ENCODE measurements at regions not wholly inside any gene's neighbourhood (a gene's known extent, or its start where the extent isn't known, plus 50 kb on each side); places are given as distances from the start of the nearest gene placed in this dataset.

DNA sequence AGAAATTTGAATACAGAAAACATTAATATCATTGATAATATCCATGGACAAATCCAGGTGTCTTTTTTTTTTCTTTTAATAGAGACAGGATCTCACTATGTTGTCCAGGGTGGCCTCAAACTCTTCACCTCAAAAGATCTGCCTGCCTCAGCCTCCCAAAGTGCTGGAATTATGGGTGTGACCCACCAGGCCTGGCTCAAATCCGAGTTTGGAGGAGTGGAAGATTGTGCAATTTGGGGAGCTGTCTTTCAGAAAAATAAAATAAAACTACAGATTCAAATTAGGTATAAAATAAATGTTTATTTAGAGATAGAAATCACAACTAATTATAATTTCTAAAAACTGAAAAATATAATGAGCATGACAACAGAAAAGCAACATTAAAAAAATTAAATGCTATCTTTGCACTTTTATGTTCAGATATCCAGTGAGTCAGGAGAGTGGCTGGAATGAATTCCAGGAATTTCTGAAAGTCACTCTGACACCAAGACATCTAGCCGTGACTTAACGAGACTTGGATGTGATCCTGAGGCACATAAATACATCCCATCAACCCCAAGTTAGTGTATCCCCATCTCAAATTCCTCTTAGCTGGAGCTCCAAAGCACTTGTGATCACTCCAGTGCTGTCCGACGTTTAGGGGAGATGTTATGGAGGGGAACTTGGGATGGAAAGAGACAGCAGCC, 128.6 kb upstream of the THY1 start:
- DNase-seq, result no peak
- in situ Hi-C loops (cut with HindIII; ENCODE audit: low pct_ligation_motif_present, low pct_unique_long_range_greater_than_20kb, low sequenced_read_pairs), result no loop called here

DNA sequence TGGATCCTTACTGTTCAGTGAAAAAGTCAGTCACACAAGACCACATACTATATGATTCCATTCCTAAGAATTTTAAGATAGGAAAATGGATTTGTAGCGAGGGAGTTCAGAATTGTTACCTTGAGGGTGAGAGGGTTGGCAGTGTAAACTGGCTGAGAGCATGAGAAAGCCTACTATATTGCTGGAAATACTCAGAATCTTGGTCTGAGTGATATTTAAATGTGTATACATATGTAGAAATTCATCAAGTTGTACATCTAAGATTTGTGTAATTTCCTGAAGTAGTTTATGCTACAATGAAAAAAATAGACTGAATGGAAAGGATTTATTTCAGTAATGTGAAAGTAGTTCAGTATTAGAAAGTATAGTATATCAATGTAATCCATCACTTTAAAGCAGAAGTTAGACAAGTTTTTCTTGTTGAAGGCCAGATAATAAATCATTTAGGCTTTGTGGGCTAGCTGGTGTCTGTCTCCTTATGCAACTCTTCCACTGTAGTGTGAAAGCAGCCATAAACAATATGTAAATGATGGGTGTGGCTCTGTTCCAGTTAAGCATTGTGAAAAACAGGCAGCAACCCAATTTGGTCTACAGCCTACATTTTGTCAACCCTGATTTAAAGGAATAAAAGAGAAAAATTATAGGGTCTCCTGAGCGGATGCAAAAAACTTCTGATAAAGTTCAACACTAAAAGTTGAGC, 127.2 kb upstream of the THY1 start:
- in situ Hi-C loops (cut with HindIII; ENCODE audit: low pct_ligation_motif_present, low pct_unique_long_range_greater_than_20kb, low sequenced_read_pairs), result no loop called here
- no peak for DNase-seq

DNA sequence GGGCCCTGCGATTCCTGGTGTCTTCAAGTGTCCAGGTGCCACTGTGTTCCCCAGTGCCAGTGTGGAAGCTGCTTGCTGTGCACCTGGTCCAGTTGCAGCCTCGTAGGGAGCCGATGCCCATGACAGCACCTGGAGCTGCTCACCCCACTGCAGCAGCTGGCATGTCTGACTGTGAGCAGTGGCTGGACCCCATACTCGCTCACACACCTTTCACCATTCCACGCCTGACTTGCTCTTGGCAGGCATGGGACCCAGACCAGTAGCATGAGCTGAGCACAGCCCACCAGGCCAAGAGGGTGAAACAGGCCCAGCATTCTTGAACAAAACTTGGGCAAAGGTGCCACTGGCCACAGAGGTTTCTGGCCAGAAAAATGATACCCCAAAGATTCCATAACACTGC, 124.5 kb upstream of the THY1 start:
- in situ Hi-C loops (cut with HindIII; ENCODE audit: low pct_ligation_motif_present, low pct_unique_long_range_greater_than_20kb, low sequenced_read_pairs), result no loop called here
- DNase-seq, result no peak

DNA sequence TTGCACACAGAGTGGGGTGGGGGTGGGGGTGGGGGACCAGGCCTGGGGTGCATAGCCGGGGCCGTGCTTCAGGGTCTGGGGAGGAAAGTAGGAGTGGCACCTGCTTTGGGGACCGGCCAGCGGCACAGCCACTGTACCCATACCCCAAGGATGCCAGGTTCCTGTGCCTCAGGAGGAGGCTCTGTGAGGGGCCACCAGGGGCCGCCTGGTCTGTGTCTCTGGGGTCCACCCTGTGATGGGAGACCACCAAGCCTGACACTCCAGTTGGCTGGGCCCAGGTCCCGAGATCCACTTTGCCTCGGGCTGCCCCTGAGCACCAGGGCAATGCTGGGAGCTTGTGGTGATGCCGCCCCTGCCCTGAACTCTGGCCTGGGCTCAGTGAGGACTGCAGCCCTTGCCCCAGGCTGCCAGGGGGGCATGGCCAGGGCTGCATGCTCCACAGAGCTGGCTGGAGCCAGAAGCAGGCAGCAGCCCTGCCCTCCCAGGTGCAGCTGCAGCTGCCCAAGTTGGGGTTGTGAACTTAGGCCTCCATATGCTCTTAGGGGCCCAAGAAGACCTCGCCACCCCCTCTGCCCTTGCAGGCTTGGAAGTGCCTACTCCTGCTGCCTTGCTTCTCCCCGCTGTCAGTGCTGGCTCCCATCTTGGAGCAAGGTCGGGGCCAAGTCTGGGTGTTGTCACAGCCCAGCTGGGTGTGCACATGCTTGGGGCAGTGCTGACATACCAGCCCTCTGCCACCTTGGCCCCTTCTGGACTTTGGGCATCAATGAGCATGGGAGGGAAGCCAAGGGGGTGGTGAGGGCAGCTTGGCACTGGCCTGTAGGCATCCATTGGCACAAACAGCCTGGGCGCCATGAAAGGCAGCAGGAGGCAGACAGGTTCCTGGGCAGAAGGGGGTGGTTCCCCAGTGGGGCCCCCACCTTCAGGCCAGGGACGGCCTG, 123.3 kb upstream of the THY1 start:
- DNase-seq, result no peak
- in situ Hi-C loops (cut with HindIII; ENCODE audit: low pct_ligation_motif_present, low pct_unique_long_range_greater_than_20kb, low sequenced_read_pairs), result no loop called here

DNA sequence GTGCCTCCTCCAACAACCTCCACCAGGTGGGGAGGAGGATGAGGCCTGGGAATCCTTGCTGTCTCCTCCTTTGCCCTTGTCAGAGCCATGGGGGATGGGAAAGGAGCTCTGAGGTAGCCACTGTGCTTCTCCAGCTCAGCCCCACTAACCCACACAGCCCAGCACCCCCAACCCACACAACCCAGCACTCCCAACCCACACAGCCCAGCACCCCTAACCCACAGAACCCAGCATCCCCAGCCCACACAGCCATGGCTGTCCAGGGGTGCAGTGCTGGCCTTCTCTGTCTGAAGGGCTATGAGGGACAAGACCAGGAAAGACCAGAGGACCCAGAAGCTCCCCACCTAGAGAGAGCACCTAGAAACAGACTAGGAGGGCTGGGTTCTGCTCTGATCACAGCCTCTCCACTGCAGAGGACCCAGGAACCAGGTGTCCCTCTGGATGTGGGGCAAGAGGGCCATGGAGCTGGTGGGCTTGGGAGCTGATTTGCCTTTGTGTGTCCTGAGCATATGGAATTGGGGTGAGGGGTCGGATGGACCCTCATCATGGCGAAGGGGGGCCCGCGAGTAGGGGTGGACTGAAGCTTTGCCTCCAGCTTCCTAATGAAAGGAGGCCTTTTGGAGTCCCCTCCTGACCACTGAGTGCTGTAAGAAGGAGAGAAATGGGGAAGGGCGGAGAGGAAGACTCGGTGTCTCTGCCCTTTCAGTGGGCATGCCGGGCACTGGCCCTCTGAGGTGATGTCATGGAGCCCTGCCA, 117.6 kb upstream of the THY1 start:
- no peak for DNase-seq
- in situ Hi-C loops (cut with HindIII; ENCODE audit: low pct_ligation_motif_present, low pct_unique_long_range_greater_than_20kb, low sequenced_read_pairs), result no loop called here

DNA sequence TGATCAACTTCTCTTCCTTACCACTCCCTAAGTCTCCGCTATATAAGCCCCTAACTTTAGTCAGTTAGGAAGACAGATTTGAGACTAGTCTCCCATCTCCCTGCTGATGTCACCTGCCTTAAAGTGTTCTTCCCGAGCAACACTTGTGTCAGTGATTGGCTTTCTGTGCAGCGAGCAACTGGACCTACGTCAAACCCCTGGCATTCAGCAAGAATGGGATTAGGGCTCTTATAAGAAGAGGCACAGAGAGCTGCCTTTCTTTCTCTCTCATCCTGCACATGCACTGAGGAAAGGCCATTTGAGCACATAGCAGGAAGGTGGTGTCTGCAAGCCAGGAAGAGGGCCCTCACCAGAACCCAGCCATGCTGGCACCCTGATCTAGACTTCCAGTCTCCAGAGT, 116.6 kb upstream of the THY1 start:
- no peak for DNase-seq
- in situ Hi-C loops (cut with HindIII; ENCODE audit: low pct_ligation_motif_present, low pct_unique_long_range_greater_than_20kb, low sequenced_read_pairs), result no loop called here

DNA sequence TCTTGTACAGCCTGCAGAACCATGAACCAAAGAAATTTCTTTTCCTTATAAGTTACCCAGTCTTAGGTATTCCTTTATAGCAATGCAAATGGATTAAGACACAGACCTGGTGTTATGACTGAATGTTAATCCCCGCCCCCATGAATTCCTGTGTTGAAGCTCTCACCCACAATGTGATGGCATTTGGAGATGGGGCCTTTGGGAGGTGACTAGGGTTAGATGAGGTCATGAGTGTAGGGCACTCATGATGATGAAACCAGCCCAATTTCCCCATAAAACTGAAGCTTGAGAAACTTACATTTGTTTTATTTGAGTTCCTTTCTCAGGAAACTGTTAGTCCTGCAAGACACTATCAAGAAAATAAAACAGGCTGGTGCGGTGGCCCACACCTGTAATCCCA, 115.8 kb upstream of the THY1 start:
- in situ Hi-C loops (cut with HindIII; ENCODE audit: low pct_ligation_motif_present, low pct_unique_long_range_greater_than_20kb, low sequenced_read_pairs), result no loop called here
- DNase-seq, result no peak

DNA sequence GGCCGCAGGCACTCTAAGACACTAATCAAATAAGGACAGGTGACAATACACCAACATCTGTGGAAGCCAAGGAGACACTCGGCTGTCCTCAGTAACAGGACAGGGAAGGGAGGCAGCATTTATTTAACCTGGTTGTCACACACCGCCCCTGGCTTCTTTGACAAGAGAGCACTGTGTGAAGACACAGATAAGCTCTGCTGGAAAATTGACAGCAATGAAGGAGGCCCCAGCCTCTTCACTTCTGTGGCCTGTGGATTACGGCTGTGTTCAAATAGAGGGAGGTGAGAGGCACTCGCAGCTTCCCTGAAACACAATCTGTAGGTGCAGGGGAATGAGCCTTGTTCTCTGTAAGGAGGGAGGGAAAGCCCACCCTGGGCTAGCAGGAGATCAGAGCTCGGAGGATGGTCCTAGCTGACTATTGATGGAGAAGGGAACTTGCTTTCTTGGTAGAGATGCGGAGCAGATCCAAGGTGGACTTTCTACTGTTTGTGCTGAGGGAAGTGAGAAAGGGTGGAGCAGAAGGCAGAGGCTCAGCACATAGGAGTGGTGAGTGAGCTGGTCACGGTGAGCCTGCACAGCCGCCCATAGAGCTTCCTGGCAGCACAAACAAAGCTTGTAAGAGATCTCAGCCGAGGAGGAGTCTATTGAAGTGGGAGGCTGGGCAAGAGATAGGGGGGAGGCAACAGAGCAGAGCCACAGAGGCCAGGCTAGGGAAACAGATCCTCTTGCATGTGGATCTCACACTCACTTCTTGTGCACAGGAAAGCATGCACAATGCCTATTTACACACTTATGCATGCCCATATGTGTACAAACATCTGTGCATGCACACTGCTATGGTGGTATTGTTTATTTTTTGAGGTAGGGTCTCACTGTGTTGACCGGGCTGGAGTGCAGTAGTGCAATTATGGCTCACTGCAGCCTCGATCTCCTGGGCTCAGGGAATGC, 114.6 kb upstream of the THY1 start:
- in situ Hi-C loops (cut with HindIII; ENCODE audit: low pct_ligation_motif_present, low pct_unique_long_range_greater_than_20kb, low sequenced_read_pairs), result no loop called here
- no peak for DNase-seq

DNA sequence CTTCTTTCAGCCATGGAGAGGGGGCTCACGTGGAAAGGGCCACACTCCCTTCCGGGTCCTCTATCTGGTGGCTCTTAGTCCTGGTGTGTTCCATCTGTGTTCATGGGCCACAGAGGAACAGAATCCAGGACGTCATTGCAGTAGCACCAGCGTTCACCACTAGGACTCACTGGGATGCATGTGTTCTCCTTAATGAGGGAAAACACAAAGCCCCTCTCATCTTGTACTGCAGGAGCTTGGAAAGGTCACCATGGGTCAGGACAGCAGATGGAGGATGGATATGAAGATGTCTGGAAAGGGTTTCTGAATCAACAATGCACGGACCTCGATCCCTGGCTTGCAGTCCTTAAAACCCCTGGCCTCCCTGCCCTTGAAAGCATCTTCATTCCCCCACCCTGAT, 113.8 kb upstream of the THY1 start:
- DNase-seq, result no peak

DNA sequence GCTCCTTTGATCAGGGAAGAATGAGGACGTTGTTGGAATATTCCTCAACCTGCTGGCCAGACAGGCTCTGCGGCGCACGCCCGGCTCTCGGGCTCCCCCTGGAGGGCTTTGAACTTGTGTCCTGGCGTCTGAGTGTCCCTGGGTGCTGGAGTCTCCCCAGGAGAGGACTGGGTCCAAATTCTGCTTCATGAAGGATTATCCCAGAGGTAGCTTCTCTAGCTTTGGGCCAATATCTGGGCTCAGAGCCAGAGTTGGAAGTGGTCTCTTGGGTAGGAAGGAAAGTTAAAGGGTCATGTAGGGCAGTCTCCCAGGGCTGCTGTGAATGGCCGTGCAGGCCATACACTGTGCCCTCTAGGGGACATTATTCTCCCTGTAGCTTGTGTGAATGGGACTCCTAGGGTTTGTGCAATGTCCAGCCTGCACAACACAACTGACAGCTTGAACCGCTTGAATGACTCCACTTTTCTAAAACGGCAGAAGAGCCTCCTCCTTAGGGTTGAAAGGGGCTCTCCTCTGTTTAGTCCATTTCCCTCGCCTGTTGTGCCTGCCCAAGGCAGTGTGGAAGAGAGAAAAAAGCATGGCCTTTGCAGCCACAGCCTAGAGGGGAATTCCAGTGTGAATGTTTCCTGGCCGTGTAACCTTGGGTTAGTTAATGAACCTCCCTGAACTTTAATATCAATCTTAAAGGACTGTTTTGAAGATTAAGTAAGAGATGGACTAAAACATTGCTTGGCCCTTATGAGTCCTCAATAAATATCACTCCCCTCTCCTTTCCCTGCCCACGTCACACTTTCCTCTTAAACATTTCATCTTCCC, 111.2 kb upstream of the THY1 start:
- in situ Hi-C loops (cut with HindIII; ENCODE audit: low pct_ligation_motif_present, low pct_unique_long_range_greater_than_20kb, low sequenced_read_pairs), result no loop called here
- peak; percentile 59 for DNase-seq

More for the DNA sequence above, 113.8 kb upstream of the THY1 start:
- in situ Hi-C loops (cut with HindIII; ENCODE audit: low pct_ligation_motif_present, low pct_unique_long_range_greater_than_20kb, low sequenced_read_pairs), result no loop called here

DNA sequence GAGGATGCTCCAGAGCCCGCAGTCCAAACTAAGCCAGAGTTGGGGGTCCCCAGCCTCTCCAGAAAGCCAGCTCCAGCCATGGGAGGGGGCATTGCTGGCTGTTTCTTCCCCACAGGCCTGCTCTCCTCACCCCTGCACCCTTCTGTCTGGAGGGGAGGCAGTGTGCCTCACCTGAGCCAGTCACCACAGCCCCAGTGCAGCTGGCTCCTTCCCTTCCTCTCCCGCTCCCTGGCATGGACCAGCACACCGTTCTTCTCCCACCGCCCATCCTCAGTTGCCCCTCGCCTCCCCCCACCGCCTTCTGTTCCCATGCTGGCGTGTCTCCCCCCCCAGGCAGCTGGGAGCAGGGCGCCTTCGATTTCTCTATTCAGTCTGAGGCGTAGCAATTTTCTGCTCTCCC, 110.5 kb upstream of the THY1 start:
- no peak for DNase-seq
- in situ Hi-C loops (cut with HindIII; ENCODE audit: low pct_ligation_motif_present, low pct_unique_long_range_greater_than_20kb, low sequenced_read_pairs), result no loop called here

DNA sequence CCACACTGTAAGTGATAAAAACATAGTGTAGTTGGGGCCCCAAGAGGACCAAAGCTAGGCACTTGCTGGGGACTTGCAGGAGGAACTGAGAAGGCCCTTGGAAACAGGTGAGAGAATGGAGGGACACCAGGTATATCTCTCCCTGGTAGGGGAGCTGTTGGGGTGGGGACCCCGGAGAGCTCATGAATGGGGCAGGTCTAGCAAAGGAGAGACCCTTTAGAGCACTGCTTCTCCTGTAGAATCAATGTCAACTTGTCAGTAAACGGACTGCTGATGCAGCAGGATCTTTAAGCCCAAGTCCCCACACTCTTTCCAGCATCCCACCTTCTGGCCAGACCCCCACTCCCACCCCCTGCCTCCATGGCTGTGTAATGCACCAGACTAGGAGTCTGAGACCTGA, 109.6 kb upstream of the THY1 start:
- no peak for DNase-seq
- in situ Hi-C loops (cut with HindIII; ENCODE audit: low pct_ligation_motif_present, low pct_unique_long_range_greater_than_20kb, low sequenced_read_pairs), result no loop called here

DNA sequence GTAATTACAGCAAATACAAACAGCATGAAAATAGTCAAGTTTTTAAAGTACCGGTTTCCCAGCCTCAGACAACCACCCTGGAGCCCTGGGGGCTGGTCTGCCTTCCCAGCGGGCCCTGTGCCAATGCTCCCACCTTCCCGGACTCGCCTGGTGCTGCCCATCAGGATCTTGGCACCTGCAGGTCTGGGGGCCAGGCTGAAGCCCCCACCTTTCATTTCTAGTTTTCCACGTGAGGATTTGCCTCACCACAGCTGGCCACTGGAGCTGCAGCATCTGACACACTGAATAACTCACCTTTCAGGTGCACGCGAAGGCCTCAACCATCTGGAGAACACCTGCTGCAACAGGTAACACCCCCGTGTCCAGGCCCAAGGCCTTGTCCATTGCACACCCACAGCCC, 108.7 kb upstream of the THY1 start:
- no peak for DNase-seq
- in situ Hi-C loops (cut with HindIII; ENCODE audit: low pct_ligation_motif_present, low pct_unique_long_range_greater_than_20kb, low sequenced_read_pairs), result no loop called here

DNA sequence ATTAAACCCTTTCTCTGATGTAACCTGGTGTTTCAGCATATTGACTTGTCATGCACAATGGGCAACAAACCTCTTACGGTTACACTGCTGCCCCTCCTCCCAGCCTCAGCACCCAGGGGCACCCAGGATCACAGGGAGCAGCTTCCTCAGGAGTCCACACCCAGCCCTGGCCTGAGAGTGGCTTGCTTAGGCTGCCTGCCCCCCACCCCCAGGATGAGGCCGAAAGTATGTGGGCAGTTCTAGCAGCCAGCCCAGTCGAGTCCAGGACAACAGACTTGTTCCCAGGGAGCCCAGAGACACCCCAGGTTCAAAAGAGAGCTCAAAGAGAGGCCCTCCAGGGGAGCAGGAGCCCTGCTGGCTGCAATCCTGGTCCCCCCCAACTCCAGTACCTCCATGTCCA, 108.1 kb upstream of the THY1 start:
- DNase-seq, result no peak
- in situ Hi-C loops (cut with HindIII; ENCODE audit: low pct_ligation_motif_present, low pct_unique_long_range_greater_than_20kb, low sequenced_read_pairs), result no loop called here

DNA sequence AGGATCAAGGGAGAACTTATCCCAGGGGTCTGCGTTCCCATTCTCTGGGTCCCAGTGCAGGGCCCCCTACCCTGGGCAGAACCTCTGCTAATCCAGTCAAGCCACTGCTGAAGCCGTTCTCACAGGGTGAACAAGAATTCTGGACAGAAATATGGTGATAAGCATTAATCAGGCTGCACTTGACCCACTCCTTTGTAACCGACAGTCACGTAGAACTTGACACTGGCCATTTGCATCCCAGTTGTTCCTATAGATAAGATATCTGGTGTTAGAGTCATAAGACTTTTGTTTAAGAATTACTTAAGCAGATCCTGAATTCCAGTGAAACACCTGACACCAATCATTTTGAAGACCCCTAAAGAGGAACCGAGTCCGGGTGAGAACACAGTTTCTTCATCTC, 107.5 kb upstream of the THY1 start:
- in situ Hi-C loops (cut with HindIII; ENCODE audit: low pct_ligation_motif_present, low pct_unique_long_range_greater_than_20kb, low sequenced_read_pairs), result no loop called here

DNA sequence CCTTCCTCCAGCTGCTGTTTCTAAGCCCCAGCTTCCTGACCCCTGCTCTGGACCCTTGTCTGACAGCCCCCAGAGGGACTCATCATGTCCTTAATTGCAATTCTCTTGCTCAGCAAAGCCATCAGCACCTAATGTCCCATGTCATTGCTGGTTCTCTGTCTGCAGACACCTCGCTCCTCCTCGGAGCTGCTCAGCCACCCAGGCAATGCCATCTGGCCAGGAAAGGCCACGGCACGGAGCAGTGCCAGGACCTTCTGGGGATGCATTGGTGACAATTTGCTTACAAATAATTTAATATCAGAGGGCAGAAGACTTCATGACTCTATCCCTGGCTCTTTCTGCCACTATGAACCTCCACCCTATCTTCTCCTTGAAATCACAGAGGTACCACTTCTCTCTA, 107.0 kb upstream of the THY1 start:
- in situ Hi-C loops (cut with HindIII; ENCODE audit: low pct_ligation_motif_present, low pct_unique_long_range_greater_than_20kb, low sequenced_read_pairs), result no loop called here
- DNase-seq, result no peak

More for the DNA sequence above, 107.5 kb upstream of the THY1 start:
- no peak for DNase-seq

Measured in ACHN (cell line).